ENCODE measurements at regions not wholly inside any gene's neighbourhood (a gene's known extent, or its start where the extent isn't known, plus 50 kb on each side); places are given as distances from the start of the nearest gene placed in this dataset.

DNA sequence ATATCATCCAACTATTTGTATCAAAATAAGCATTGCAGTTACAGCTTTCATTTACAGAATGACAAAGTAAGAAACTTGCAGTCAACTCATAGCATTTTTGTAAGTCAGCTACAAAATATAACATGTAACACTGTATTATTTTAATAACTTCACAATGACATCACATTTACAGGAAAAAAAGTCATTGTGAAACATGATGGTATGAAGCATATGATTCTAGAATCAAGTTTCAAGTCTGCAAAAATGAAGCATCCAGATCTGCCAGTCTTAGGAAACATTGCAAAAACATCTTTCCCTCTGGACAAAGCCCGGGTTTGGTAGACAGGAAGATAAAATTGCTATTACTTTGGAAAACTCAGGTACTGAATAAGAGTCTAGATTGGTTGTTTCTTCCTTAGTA is 263.9 kb upstream of the NT5E start:
- Histone ChIP-seq H3K36me3 (ENCODE audit: control insufficient read depth in 4 of 4, insufficient read depth in 4 of 4, low read length in 3 of 4) (no peaks in the 10 kb centered on the region), H3K9me3 (ENCODE audit: control extremely low read depth in 1 of 5, control insufficient read depth in 4 of 5, insufficient read depth in 2 of 5, low read depth in 1 of 5, low read length in 4 of 5) (peaks cover 0 to 2% (median 0%) of the 10 kb centered on the region in 5 experiments), H3K27me3 (replicated peaks in 2 of 5; ENCODE audit: control insufficient read depth in 4 of 5, insufficient read depth in 5 of 5, low read length in 4 of 5) (no peaks in the 10 kb centered on the region), H3K4me1 (ENCODE audit: control extremely low read depth in 1 of 4, control insufficient read depth in 4 of 4, insufficient read depth in 4 of 4, low read length in 3 of 4) (no peaks in the 10 kb centered on the region), H3K4me3 (ENCODE audit: control insufficient read depth in 1 of 7, extremely low read depth in 1 of 7, insufficient read depth in 4 of 7, low read depth in 2 of 7, low read length in 6 of 7) (no peak overlapping the region), H3K27ac (ENCODE audit: insufficient read depth in 1 of 2, low read depth in 1 of 2, low read length in 2 of 2, poor library complexity in 1 of 2, severe bottlenecking in 2 of 2) (no peak overlapping the region)
- ChIA-PET CTCF (no interaction called here), POLR2A (no interaction called here)
- no peak for DNase-seq
- WGBS (ENCODE audit: insufficient coverage), result 100% methylated on average over 1 of the region's 1 CpG

DNA sequence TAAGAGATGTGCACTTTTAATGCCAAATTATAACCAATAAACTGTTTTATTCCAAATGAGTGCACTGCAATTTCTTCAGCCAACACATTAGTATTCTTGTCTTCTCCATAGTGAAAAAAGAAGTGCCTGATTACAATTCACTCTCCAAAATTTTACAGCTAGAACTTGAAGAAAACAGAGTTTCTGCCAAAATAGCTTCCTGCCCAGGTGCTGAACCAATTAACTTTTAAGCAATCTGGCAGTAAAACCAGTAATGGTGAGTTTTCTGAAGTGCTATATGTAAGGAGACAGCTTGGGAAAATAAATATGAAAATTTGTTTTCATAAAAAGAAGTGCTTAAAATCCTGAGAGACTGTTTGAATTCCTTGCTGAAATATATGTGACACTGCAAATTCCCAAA is 266.0 kb upstream of the NT5E start:
- H3K36me3 ChIP-seq (ENCODE audit: control insufficient read depth in 4 of 4, insufficient read depth in 4 of 4, low read length in 3 of 4), result no peaks in the 10 kb centered on the region
- ChIA-PET CTCF (no interaction called here), POLR2A (no interaction called here)
- no peak overlapping the region for H3K4me3 ChIP-seq (ENCODE audit: control insufficient read depth in 1 of 7, extremely low read depth in 1 of 7, insufficient read depth in 4 of 7, low read depth in 2 of 7, low read length in 6 of 7)
- H3K4me1 ChIP-seq (ENCODE audit: control extremely low read depth in 1 of 4, control insufficient read depth in 4 of 4, insufficient read depth in 4 of 4, low read length in 3 of 4), result no peaks in the 10 kb centered on the region
- no peak overlapping the region for H3K27ac ChIP-seq (ENCODE audit: insufficient read depth in 1 of 2, low read depth in 1 of 2, low read length in 2 of 2, poor library complexity in 1 of 2, severe bottlenecking in 2 of 2)
- peaks cover 0 to 2% (median 0%) of the 10 kb centered on the region in 5 experiments for H3K9me3 ChIP-seq (ENCODE audit: control extremely low read depth in 1 of 5, control insufficient read depth in 4 of 5, insufficient read depth in 2 of 5, low read depth in 1 of 5, low read length in 4 of 5)
- DNase-seq, result no peak
- H3K27me3 ChIP-seq (replicated peaks in 2 of 5; ENCODE audit: control insufficient read depth in 4 of 5, insufficient read depth in 5 of 5, low read length in 4 of 5), result no peaks in the 10 kb centered on the region

DNA sequence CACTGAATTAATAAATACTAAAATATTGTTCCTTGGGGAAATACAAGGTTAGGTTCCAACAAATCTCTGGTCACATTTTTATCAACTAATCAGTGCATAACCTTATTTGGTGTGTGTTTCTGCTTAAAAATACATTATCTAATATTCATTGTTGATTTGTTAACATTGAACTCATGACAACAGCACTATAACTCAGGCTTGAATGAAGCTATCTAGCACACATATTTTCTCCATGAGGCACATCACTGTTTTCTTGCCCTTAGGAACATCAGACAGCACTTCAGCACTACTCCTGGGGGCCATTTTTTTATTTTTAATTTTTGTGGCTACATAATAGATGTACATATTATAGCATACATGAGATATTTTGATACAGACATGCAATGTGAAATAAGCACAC is 277.2 kb upstream of the NT5E start:
- Histone ChIP-seq H3K9me3 (ENCODE audit: control extremely low read depth in 1 of 5, control insufficient read depth in 4 of 5, insufficient read depth in 2 of 5, low read depth in 1 of 5, low read length in 4 of 5) (no peaks in the 10 kb centered on the region), H3K4me1 (ENCODE audit: control extremely low read depth in 1 of 4, control insufficient read depth in 4 of 4, insufficient read depth in 4 of 4, low read length in 3 of 4) (no peaks in the 10 kb centered on the region), H3K27ac (ENCODE audit: insufficient read depth in 1 of 2, low read depth in 1 of 2, low read length in 2 of 2, poor library complexity in 1 of 2, severe bottlenecking in 2 of 2) (no peak overlapping the region), H3K36me3 (ENCODE audit: control insufficient read depth in 4 of 4, insufficient read depth in 4 of 4, low read length in 3 of 4) (no peaks in the 10 kb centered on the region), H3K27me3 (replicated peaks in 2 of 5; ENCODE audit: control insufficient read depth in 4 of 5, insufficient read depth in 5 of 5, low read length in 4 of 5) (no peaks in the 10 kb centered on the region), H3K4me3 (ENCODE audit: control insufficient read depth in 1 of 7, extremely low read depth in 1 of 7, insufficient read depth in 4 of 7, low read depth in 2 of 7, low read length in 6 of 7) (no peak overlapping the region)
- DNase-seq, result no peak
- ChIA-PET POLR2A (no interaction called here), CTCF (no interaction called here)

DNA sequence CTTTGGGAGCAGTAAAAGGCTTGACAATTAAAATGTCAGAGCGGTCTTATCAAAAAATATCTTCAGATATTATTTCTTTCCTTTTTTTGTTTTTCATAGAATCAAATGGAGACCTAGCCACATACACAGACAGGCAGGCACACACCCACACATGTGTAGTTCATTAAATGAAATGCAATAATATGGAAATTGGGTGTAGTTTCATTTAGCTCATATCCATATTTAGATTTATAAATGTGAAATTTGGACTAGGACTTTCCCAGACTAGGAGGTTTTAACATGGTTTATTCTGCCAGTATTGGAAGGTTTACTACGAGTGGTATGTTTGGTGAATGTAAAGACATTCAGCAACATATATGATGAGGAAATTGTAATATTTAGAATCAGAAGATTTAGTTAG is 277.7 kb upstream of the NT5E start:
- H3K27ac ChIP-seq (ENCODE audit: insufficient read depth in 1 of 2, low read depth in 1 of 2, low read length in 2 of 2, poor library complexity in 1 of 2, severe bottlenecking in 2 of 2), result no peak overlapping the region
- no peaks in the 10 kb centered on the region for H3K36me3 ChIP-seq (ENCODE audit: control insufficient read depth in 4 of 4, insufficient read depth in 4 of 4, low read length in 3 of 4)
- H3K9me3 ChIP-seq (ENCODE audit: control extremely low read depth in 1 of 5, control insufficient read depth in 4 of 5, insufficient read depth in 2 of 5, low read depth in 1 of 5, low read length in 4 of 5), result no peaks in the 10 kb centered on the region
- no peak for DNase-seq
- no peaks in the 10 kb centered on the region for H3K27me3 ChIP-seq (replicated peaks in 2 of 5; ENCODE audit: control insufficient read depth in 4 of 5, insufficient read depth in 5 of 5, low read length in 4 of 5)
- WGBS (ENCODE audit: insufficient coverage), result no CpG with 5 or more reads among the region's 2 CpGs
- no peaks in the 10 kb centered on the region for H3K4me1 ChIP-seq (ENCODE audit: control extremely low read depth in 1 of 4, control insufficient read depth in 4 of 4, insufficient read depth in 4 of 4, low read length in 3 of 4)
- CTCF ChIA-PET, result no interaction called here
- POLR2A ChIA-PET, result no interaction called here
- H3K4me3 ChIP-seq (ENCODE audit: control insufficient read depth in 1 of 7, extremely low read depth in 1 of 7, insufficient read depth in 4 of 7, low read depth in 2 of 7, low read length in 6 of 7), result no peak overlapping the region

DNA sequence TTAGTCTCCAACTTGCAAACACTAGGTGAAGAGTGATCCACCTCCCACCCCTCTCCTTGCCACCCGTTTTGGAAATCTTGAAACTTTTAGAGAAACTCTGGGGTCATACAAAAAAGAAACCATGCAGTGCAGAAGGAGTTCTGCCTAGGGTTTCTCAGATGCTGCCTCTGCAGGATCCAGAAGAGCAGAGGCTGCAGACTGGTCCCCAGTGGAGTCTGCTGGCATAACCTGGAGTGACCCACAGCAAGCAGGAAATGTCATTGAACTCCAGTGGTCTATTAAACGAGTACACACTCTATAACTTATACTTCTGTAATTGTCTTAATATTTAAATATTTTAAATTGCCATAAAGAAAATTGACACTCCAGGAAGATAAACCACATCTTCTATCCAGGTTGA is 280.7 kb upstream of the NT5E start:
- DNase-seq, result peak in 1 of 3 donors; percentile 0
- no CpG with 5 or more reads among the region's 2 CpGs for WGBS (ENCODE audit: insufficient coverage)
- ChIA-PET CTCF (no interaction called here), POLR2A (no interaction called here)
- H3K4me1 ChIP-seq (ENCODE audit: control extremely low read depth in 1 of 4, control insufficient read depth in 4 of 4, insufficient read depth in 4 of 4, low read length in 3 of 4), result no peaks in the 10 kb centered on the region
- no peak overlapping the region for H3K27ac ChIP-seq (ENCODE audit: insufficient read depth in 1 of 2, low read depth in 1 of 2, low read length in 2 of 2, poor library complexity in 1 of 2, severe bottlenecking in 2 of 2)
- no peaks in the 10 kb centered on the region for H3K9me3 ChIP-seq (ENCODE audit: control extremely low read depth in 1 of 5, control insufficient read depth in 4 of 5, insufficient read depth in 2 of 5, low read depth in 1 of 5, low read length in 4 of 5)
- H3K4me3 ChIP-seq (ENCODE audit: control insufficient read depth in 1 of 7, extremely low read depth in 1 of 7, insufficient read depth in 4 of 7, low read depth in 2 of 7, low read length in 6 of 7), result no peak overlapping the region
- H3K27me3 ChIP-seq (replicated peaks in 2 of 5; ENCODE audit: control insufficient read depth in 4 of 5, insufficient read depth in 5 of 5, low read length in 4 of 5), result no peaks in the 10 kb centered on the region
- H3K36me3 ChIP-seq (ENCODE audit: control insufficient read depth in 4 of 4, insufficient read depth in 4 of 4, low read length in 3 of 4), result no peaks in the 10 kb centered on the region

DNA sequence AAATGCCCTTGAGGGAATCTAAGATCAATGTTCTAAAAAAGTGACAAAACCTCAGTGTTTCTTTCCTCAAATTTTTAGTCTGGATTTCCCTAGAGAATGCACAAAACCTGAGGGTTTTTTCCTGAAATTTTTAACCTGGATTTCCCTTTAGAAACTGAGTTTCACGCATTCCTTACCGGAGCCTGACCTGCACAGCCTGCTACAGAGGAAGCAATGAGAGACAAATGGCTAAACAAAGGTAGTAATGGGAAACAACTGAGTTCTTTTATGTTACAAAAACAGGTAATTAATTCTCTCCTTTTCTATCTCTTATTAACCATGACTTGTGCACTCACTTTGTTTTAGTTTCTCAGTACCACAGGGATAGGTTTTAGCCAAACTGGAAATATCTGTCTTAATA is 281.7 kb upstream of the NT5E start:
- POLR2A ChIA-PET, result no interaction called here
- no peak overlapping the region for H3K27ac ChIP-seq (ENCODE audit: insufficient read depth in 1 of 2, low read depth in 1 of 2, low read length in 2 of 2, poor library complexity in 1 of 2, severe bottlenecking in 2 of 2)
- no peaks in the 10 kb centered on the region for H3K36me3 ChIP-seq (ENCODE audit: control insufficient read depth in 4 of 4, insufficient read depth in 4 of 4, low read length in 3 of 4)
- no peaks in the 10 kb centered on the region for H3K4me1 ChIP-seq (ENCODE audit: control extremely low read depth in 1 of 4, control insufficient read depth in 4 of 4, insufficient read depth in 4 of 4, low read length in 3 of 4)
- H3K9me3 ChIP-seq (ENCODE audit: control extremely low read depth in 1 of 5, control insufficient read depth in 4 of 5, insufficient read depth in 2 of 5, low read depth in 1 of 5, low read length in 4 of 5), result no peaks in the 10 kb centered on the region
- DNase-seq, result no peak
- no CpG with 5 or more reads among the region's 2 CpGs for WGBS (ENCODE audit: insufficient coverage)
- H3K27me3 ChIP-seq (replicated peaks in 2 of 5; ENCODE audit: control insufficient read depth in 4 of 5, insufficient read depth in 5 of 5, low read length in 4 of 5), result no peaks in the 10 kb centered on the region
- no peak overlapping the region for H3K4me3 ChIP-seq (ENCODE audit: control insufficient read depth in 1 of 7, extremely low read depth in 1 of 7, insufficient read depth in 4 of 7, low read depth in 2 of 7, low read length in 6 of 7)
- CTCF ChIA-PET, result no interaction called here

DNA sequence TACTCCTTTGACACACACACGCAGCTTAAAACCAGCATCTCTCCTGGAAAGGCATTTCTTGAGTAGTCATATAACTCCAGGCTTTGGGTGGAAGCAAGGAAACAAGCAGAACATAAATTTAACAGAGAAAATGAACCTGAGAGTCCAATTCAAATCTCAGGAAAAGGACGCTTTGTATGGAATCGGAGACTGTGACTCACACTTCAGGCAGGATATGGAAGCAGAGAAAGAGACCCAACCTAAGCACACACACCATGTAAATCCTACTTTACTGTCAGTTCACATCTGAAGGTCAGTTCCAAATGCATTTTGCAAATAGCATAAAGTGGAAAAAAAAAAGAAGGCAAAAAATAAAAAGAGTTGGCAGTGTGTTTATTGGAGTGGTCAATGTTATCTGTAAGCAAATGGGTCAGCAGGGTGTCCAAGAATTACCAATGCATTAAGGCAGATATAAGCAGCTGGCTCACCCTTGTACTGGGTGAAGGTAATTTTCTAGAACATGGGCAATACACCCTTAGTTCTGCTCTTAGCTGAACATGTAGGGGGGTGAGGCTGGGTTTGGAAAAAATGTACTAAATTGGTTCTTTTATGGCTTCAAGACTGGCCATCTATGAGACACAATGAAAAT is 283.7 kb upstream of the NT5E start:
- DNase-seq, result no peak
- H3K9me3 ChIP-seq (ENCODE audit: control extremely low read depth in 1 of 5, control insufficient read depth in 4 of 5, insufficient read depth in 2 of 5, low read depth in 1 of 5, low read length in 4 of 5), result no peaks in the 10 kb centered on the region
- H3K4me3 ChIP-seq (ENCODE audit: control insufficient read depth in 1 of 7, extremely low read depth in 1 of 7, insufficient read depth in 4 of 7, low read depth in 2 of 7, low read length in 6 of 7), result no peak overlapping the region
- no peaks in the 10 kb centered on the region for H3K36me3 ChIP-seq (ENCODE audit: control insufficient read depth in 4 of 4, insufficient read depth in 4 of 4, low read length in 3 of 4)
- H3K4me1 ChIP-seq (ENCODE audit: control extremely low read depth in 1 of 4, control insufficient read depth in 4 of 4, insufficient read depth in 4 of 4, low read length in 3 of 4), result no peaks in the 10 kb centered on the region
- 100% methylated on average over 2 of the region's 3 CpGs for WGBS (ENCODE audit: insufficient coverage)
- no peaks in the 10 kb centered on the region for H3K27me3 ChIP-seq (replicated peaks in 2 of 5; ENCODE audit: control insufficient read depth in 4 of 5, insufficient read depth in 5 of 5, low read length in 4 of 5)
- no peak overlapping the region for H3K27ac ChIP-seq (ENCODE audit: insufficient read depth in 1 of 2, low read depth in 1 of 2, low read length in 2 of 2, poor library complexity in 1 of 2, severe bottlenecking in 2 of 2)
- POLR2A ChIA-PET, result no interaction called here
- CTCF ChIA-PET, result no interaction called here

Measured in common myeloid progenitor, CD34-positive (primary cell).